ENCODE measurements at regions not wholly inside any gene's neighbourhood (a gene's known extent, or its start where the extent isn't known, plus 50 kb on each side); places are given as distances from the start of the nearest gene placed in this dataset.

DNA sequence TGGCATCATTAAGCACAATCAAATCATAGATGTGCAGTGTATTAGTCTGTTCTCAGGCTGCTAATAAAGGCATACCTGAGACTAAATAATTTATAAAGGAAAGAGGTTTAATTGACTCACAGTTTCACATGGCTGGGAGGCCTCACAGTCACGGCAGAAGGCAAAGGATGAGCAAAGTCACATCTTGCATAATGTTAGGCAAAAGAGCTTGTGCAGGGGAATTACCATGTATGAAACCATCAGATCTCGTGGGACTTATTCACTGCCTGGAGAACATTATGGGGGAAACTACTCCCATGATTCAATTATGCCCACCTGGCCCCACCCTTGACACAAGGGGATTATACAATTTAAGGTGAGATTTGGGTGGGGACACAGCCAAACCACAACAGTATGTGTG is 245.2 kb upstream of the DACH1 start:
- no peak for DNase-seq (ENCODE audit: low spot score)

DNA sequence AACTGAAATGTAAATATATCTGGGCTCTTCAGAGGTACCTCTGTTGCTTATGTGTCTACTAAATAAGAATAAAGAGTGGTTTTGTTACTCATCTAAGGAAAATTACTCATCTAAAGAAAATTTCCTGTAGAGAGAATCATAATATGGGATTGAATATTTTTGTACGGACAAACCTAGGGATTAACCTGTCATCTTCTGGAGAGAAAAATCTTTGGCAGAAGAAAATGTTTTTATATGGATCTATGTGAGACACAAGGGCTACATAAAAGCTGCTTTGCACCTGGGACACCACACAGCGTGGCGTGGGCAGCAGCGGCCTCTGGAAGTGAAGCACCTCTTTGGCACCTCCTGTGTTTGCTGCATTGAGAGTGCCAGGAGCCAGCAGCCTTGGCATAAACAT is 242.9 kb upstream of the DACH1 start:
- no peak for DNase-seq (ENCODE audit: low spot score)

DNA sequence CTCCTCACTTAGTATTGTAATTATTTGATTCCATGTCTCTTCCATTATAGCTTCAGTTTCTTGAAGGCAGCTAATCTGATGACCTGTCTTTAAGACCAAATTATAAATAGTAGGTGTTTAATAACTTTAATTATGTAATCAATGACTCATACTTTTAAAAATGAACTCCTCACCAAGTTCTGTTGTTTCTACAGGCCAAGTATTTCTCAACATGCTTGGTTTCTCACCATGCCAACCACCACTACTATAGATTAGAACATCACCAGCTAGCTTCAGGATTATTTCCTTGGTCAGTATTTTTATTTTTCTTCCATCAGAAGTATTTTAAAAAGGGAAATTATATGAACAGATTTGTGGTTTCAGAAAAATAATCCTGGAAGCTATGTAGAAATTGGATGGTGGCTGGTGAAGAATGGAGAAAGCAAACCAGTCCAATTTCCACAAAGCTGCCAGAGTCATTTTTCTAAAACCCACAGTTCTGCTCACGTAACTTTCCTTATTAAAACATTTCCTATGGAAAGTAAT is 237.7 kb upstream of the DACH1 start:
- no peak for DNase-seq (ENCODE audit: low spot score)

DNA sequence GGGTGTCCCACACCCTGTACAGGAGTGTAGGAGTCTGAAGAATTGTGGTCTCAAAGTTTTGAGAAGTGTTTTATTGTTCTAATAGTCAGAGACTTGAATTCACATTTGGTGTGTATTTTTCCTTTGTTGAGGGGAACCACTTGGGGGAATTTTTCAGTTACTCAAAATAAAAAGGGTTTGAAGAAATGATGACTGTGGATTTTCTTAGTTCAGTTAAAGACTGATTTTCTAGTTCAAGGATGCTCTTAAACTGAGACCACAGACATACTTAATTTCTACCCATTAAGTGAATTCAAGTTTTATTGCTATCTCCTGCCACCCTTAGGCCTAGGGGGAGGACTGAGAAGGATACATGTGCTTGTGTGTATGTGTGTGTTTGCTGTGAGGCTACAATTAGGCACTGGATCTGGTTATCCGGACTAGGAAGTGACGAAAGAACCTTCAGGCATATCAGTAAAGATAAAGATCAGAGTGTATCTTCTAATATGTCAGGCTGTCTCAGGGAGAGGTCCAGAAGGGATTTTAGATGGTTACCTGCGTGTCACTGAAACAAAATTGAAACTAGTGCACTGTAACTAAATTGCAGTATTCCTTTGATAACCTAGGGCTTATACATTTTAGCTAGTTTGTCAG is 234.9 kb upstream of the DACH1 start:
- no peak for DNase-seq (ENCODE audit: low spot score)

DNA sequence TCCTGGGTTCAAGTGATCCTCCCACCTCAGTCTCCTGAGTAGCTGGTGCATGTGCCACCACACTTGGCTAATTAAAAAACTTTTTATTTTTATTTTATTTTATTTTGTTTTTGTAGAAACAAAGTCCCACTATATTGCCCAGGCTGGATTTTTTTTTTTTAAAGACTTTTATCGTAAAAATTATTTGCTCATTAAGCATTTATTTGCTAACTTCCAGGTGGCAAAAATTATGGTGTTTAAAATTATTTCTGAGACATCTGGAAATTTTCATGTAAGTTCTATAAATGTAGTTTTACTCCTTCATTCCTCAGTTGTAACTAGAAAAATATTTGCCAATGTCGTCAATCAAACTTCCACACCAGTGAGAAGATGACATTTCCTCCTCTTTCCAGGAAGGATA is 233.3 kb upstream of the DACH1 start:
- no peak for DNase-seq (ENCODE audit: low spot score)

DNA sequence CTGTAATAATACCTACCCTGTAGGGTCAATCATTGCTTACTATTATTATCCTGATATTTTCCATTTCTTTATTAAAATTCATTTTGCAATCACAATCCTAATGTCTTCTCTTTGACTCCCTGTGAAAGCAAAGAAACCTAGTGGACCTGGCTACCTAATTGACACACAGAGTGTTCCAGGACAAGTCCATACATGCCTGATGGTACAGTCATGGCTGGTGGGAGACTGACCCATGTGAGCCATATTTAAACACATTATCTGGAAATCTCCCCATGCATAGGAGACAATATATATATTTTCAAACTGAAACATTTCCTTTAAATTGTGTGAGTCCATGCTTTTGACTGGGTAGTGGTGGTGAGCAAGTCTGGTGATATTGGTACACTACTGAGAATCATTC is 230.6 kb upstream of the DACH1 start:
- DNase-seq (ENCODE audit: low spot score) = no peak

DNA sequence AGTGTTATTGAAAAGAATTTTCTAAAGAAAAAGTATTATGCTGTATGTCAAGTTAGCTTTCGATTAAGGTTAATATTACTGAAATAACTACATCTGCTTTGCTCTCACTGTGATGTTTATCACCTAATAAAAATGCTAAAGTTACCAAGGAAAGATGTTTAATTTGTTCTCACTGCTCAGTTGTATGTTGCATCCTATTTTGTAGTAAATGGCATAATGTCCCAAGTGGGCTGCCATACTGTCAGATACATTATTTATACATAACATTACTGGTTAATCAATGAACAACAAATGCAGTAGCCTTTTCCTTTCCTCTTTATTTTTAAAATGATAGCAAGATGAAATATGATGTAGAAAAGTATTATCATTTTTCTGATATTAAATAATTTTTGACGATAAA is 226.3 kb upstream of the DACH1 start:
- no peak for DNase-seq (ENCODE audit: low spot score)

DNA sequence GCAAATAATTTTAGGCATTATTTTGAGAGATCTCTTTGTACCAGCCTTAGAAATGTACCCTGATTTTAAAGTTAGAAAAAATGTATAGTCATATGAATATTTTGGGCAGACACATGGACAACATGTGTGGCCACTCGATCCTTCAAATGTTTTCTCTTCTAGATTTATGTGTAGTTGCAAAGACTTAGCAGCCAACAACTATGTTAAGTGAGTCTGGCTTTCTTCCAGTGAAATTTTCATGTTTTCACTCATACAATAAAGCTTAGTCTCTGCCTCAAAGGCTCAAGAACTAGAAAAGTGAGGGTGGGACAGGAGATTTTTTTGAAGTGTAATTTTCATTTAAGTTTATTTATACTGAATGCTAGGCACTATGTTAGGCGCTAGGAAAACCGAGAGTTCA is 207.7 kb upstream of the DACH1 start:
- DNase-seq (ENCODE audit: low spot score) = no peak

DNA sequence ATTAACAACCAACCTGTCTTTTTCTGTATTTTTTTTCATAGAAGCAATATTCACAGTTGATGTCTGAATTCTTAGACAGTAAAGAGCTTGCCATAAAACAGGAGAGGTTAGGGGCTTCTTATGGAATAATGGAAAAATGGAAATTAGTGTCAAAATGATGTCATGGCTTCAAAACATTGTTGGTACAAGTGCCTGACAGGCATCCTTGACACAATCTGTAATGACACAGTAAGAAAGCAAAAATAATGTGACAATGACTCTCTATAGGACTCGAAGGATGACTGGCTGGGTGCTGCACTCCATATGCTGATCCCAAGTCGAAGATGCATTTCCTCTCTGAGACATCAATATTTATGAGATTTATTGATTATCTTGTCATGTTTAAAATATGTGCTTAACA is 205.3 kb upstream of the DACH1 start:
- DNase-seq (ENCODE audit: low spot score) = no peak

DNA sequence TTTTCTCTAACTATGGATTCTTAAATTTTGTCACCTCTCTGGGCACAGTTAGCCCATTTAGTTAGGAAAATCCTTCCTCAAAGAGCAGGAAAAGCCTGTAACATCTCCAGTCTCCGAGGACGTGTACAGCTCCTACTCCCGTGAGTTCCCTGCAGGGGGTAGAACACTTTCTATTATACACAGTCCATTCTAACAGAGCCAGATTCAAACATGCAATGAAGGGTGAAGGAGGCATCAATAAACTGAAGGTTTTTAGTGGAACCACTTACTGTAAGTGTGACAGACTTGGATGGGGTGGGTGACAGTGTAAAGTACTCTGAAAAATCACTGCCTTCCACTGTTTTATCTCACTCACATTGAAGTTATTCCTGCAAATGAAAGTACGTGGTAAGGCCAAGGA is 204.7 kb upstream of the DACH1 start:
- no peak for DNase-seq (ENCODE audit: low spot score)

DNA sequence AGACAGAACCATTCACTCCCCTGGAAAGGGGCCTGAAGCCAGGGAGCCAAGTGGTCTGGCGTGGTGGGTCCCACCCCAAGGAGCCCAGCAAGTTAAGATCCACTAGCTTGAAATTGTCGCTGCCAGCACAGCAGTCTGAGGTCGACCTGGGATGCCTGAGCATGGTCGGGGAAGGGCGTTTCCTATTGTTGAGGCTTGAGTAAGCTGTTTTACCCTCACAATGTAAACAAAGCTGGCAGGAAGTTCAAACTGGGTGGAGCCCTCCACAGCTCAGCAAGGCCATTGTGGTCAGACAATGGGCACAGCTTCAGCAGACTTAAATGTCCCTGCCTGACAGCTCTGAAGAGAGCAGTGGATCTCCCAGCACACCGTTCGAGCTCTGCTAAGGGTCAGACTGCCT is 195.6 kb upstream of the DACH1 start:
- DNase-seq (ENCODE audit: low spot score) = peak; percentile 52

DNA sequence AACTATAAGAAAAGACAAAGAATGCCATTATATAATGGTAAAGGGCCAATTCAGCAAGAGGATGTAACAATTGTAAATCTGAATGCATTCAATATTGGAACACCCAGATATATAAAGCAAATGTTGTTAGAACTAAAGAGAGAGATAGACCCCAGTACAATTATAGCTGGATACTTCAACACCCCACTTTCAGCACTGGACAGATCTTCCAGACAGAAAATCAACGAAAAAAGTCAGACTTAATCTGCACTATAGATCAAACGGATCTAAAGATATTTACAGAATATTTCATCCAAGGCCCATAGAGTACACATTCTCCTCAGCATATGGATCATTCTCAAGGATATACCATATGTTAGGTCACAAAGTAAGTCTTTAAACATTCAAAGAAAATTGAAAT is 194.6 kb upstream of the DACH1 start:
- no peak for DNase-seq (ENCODE audit: low spot score)

DNA sequence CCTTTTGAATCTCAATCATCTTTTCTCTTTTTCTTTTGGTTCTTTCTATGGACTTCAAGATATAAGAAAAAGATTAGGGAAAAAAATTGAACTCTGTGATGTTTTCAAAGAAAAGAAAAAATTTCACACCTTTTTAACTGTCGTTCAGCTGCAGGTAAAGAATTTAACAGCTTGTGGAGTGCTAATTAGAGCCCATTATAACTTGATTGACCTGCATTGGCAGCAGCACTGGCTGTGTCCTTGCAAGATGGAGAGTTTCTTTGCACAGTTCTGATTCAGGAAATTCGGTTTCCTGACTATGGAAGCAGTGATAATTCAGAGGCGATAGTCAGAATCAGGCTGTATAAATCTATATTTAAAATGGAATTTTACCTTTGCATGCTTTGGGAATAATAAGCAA is 183.2 kb upstream of the DACH1 start:
- no peak for DNase-seq (ENCODE audit: low spot score)

DNA sequence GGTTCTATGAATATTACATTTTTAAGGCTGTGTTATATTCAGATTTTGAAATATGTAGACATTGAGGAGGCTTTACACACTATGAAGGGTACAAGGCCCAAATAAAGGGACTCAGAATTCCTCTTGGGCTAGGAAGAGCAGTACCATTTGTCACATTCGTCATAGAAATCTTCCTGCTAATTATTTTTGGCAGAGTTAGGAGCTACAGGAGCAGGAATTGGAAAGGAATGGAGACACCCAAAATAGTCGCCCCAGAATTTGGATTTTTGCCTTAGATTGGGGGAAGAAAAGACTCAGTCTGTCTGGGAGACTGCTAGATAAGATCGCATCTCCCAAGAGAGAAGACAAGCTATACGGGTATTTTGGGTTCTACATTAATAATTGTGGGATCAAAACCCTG is 176.4 kb upstream of the DACH1 start:
- DNase-seq (ENCODE audit: low spot score) = no peak

DNA sequence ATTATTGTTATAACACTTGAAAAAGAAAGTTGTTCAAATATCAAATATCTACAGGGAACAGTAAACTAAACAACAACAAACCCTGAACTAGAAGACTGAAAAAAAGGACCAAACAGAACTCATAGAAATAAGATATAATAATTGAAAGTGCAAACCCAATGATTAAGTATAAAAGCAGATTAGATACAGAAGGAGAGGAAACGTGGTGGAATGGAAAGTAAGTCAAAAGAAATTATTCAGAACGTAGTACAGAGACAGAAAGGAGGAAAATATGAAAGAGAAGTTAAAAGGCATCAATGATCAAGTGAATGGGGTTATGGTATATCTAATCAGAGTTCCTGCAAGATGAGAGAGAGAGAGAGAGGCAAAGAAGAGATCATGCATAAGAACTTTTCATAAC is 174.2 kb upstream of the DACH1 start:
- no peak for DNase-seq (ENCODE audit: low spot score)

DNA sequence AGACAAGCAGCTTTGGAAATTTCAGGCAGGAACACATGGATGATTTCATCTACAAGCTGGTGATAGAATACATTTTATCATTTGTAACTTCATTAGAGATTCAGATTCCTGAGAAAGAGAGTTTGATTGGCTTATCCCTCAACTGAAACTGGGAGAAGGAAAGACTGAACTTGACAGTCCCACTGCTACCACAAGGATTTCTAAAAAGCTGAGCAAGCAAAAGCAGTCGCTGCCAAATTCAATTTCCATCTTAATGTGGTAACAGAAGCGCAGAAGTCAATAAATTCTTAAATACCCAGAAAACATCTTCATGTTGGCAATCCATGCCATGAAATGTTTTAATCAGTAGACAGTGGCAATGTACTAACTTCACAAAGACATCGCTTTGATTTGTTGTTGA is 172.1 kb upstream of the DACH1 start:
- DNase-seq (ENCODE audit: low spot score) = no peak

DNA sequence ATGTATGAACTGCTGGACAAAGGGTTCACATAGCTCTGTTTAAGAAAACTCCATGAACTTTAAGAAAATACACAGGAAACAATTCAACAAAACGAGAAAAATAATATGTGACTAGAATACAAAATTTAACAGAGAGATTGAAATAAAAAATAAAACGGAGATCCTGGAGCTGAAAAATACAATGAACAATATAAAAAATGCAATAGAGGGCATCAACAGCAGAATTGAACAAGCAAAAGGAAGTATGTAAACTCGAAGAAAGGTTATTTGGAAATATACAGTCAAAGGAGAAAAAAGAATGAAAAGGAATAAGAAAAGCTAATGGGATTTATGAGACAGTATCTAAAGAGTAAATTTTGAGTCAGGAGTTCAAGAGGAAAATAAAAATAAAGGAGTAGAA is 163.0 kb upstream of the DACH1 start:
- no peak for DNase-seq (ENCODE audit: low spot score)

DNA sequence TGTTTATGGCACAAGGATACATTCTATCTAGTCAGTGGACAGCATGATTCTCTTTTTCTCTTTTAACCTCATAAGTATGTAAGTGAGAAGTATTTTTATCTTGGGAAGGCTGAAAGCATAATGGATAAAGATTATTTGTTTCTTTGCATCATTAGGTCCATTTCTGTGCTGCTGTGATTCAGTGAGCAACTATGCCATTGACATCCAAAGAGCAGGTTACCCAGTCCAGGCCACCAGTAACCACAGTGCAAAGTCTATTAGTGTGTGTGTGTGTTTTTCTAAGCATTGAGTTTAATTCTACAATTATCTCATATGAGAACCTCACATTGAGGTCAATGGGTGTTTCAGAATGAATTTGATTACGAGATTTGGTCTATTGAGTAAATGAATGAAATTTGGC is 158.8 kb upstream of the DACH1 start:
- no peak for DNase-seq (ENCODE audit: low spot score)

DNA sequence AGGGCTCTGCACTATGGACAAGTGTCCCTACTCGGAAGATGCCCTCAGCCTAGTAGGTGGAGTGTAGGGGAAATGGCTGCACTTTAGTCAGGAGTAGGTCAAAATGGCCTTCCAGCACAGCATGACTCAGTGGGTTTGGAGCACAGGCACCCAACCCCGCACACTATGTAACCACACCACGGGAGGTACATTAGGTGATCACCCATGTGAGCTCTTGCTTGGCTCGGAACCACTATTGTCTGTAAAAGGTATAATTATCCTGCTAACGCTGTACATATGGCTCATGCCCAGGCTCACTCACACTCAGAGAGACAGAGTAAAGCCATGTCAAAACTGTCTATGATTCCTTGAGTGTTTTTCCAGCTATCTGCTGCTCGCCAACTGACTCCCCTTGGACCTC is 156.9 kb upstream of the DACH1 start:
- DNase-seq (ENCODE audit: low spot score) = no peak

DNA sequence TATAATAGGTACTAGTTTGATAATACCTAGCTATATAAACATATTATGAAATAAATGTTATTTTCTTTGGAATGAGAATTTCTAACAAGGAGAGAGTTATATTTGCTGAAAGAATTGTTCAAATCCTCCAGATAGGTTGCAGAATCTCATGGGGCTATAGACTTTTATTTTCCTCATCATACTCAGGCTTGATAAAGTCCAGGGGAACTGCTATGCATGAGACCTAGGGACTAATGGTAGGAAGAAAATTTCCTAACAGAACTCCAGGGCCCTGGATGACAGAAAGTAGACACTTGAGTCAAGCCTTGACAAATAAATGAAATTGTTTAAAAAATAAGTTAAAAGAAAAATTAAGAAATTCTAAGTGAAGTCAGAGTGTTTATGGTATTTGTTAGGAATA is 138.5 kb upstream of the DACH1 start:
- DNase-seq (ENCODE audit: low spot score) = no peak

DNA sequence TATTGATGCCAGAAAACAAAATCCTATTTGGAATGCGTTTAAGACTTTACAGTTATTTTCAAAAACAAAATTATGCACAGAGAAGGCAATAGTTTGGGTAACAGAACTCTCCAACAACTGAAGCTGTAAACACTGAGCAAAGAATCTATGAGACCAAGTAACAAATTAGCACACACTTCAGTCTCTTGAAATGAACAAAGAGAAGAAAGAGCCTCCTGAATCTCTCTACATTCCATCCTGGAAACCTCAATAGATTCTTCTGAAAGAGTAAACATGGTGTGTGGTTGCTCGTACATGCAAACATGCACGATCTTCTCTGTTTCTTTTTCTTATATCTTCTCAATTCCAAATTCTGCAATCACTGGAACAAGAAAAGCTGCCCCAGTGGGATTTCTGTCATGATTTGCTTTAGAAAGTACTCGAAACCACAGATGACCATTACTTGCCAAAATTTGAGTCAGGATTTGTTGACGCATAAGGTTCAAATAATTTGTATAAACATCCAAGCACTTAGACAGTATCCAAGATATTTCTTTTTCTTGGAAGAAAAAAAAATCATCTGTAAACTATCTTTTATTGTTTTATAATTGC is 137.9 kb upstream of the DACH1 start:
- DNase-seq (ENCODE audit: low spot score) = no peak

DNA sequence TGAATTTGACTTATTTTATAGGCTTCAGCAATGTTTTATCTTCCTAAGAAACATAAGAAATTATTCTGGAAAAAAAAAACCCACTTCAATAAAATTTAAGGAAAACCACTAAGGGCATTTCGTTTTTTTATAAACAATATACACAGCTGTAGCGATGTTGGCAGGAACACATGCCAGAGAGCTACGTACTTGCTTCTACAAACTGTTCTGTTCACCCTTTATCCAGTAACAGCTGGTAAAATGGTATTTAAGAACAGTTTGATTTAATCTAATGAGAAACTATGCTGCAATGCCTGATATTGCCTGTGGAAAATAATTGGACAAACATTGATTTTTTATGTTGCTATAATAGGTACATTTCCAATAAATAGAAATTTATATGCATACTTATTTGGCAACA is 137.2 kb upstream of the DACH1 start:
- DNase-seq (ENCODE audit: low spot score) = no peak

DNA sequence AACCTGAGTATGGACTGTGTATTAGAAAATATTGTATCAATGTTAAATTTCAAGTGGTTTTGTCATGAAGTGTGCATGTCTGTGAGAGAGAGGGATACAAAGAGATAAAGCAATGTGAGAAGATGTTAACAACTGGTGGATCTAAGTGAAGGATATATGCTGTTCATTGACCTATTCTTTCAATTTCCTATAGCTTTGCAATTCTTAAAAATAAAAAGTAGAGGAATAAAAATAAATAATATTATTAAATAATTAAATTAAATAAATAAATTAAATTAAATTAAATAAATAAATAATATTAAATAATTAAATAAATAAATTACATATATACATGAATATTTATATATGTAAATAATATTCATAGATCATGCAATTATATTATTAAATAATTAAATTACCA is 131.2 kb upstream of the DACH1 start:
- DNase-seq (ENCODE audit: low spot score) = no peak

DNA sequence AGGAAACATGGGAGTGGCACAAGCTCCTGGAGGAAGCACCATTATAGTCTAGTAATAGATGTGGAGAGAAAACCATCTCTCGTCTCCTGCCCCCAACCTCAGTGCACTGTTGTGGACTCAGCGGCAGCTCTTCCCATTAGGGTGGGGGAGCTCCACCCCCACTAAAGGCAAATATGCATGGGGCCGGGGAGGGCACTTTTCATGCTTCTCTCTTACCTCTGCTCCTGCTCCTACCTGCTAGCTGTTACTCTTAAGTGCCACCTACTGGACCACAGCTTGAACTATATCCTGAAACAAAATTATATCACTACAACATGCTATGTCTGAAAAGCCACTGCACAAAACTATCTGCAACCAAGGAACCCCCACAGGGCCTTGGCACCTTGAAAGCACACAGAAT is 112.6 kb upstream of the DACH1 start:
- no peak for DNase-seq (ENCODE audit: low spot score)

Measured in ecto neural progenitor cell (in vitro differentiated cells).